SK-N-SH (cell line): ENCODE measurements at regions not wholly inside any gene's neighbourhood (a gene's known extent, or its start where the extent isn't known, plus 50 kb on each side); places are given as distances from the start of the nearest gene placed in this dataset.

ENCODE experiments used
- CTCF ChIA-PET: fragments of 300-600, 350-600 bp; formaldehyde crosslinking; extraction: SDS; loops from one replicate; lab custom pipeline; 2021; lab: Yijun Ruan, JAX
- POLR2A ChIA-PET: fragments of 350-600 bp; sonication (Branson Sonifier 250); formaldehyde crosslinking; extraction: SDS; loops from one replicate; lab custom pipeline; 2020; ENCODE audit warnings: antibody characterized with exemption, inconsistent platforms; lab: Yijun Ruan, JAX
- DNase-seq: peaks from one replicate; pipeline ENCODE4 v3.0.0; 2012
- H2AFZ ChIP-seq: fragments of 200-600 bp; sonication (generic); 2 replicates; pipeline ENCODE4 v1.8.1; 2016; ENCODE audit warnings: antibody characterized with exemption, mild to moderate bottlenecking, low read depth
- H3F3A ChIP-seq: fragments of 200-600 bp; sonication (generic); replicated peaks from 2 replicates; pipeline ENCODE3; 2016; ENCODE audit warnings: antibody characterized with exemption, mild to moderate bottlenecking; ENCODE audit not compliant: insufficient read depth
- H3K27ac ChIP-seq, 2 experiments: fragments of 200-500 bp in 1 of 2; fragments of 200-600 bp in 1 of 2; sonication (Bioruptor generic) in 1 of 2; sonication (generic), shearing (Covaris generic) in 1 of 2; 2 replicates each; pipeline versions ENCODE4 v1.5.1 to v1.6.1; 2014 to 2016; ENCODE audit warnings: low read depth in 2 of 2, inconsistent platforms in 1 of 2, low read length in 1 of 2, mild to moderate bottlenecking in 1 of 2, mixed read lengths in 1 of 2
- H3K27me3 ChIP-seq: fragments of 200-600 bp; sonication (generic), shearing (Covaris generic); 2 replicates; pipeline ENCODE4 v1.6.1; 2016; ENCODE audit warnings: mixed run types; ENCODE audit not compliant: insufficient read depth
- H3K36me3 ChIP-seq, 2 experiments: fragments of 200-500 bp in 1 of 2; fragments of 200-600 bp in 1 of 2; sonication (Bioruptor generic) in 1 of 2; sonication (generic) in 1 of 2; replicated peaks in 1 of 2; 2 replicates each; pipeline versions ENCODE3 to v1.5.1; 2014 to 2016; ENCODE audit warnings: low read length in 1 of 2, mild to moderate bottlenecking in 1 of 2; ENCODE audit not compliant: insufficient read depth in 2 of 2, control insufficient read depth in 1 of 2
- H3K4me1 ChIP-seq, 2 experiments: fragments of 200-500 bp in 1 of 2; fragments of 200-600 bp in 1 of 2; sonication (Bioruptor generic) in 1 of 2; sonication (generic), shearing (Covaris generic) in 1 of 2; 2 replicates each; pipeline versions ENCODE4 v1.5.1 to v1.6.1; 2014 to 2016; ENCODE audit warnings: low read depth in 1 of 2, low read length in 1 of 2, mixed run types in 1 of 2; ENCODE audit not compliant: insufficient read depth in 2 of 2, control insufficient read depth in 1 of 2
- H3K4me2 ChIP-seq: fragments of 200-600 bp; sonication (generic), shearing (Covaris generic); 2 replicates; pipeline ENCODE4 v1.6.1; 2017; ENCODE audit warnings: mixed run types
- H3K4me3 ChIP-seq, 2 experiments: fragments of 200-500 bp in 1 of 2; fragments of 200-600 bp in 1 of 2; sonication (Bioruptor generic) in 1 of 2; sonication (generic), shearing (Covaris generic) in 1 of 2; 2 replicates each; pipeline versions ENCODE4 v1.5.1 to v1.8.1; 2014 to 2016; ENCODE audit warnings: low read depth in 2 of 2, inconsistent platforms in 1 of 2, low read length in 1 of 2, mild to moderate bottlenecking in 1 of 2, mixed read lengths in 1 of 2, moderate library complexity in 1 of 2
- H3K79me2 ChIP-seq: fragments of 200-600 bp; sonication (generic); 2 replicates; pipeline ENCODE4 v1.8.1; 2017; ENCODE audit warnings: mild to moderate bottlenecking; ENCODE audit not compliant: insufficient read depth
- H3K9ac ChIP-seq: fragments of 200-600 bp; sonication (generic); 2 replicates; pipeline ENCODE4 v1.6.1; 2017; ENCODE audit warnings: mixed run types
- H3K9me2 ChIP-seq: fragments of 200-600 bp; sonication (generic); 2 replicates; pipeline ENCODE4 v1.6.1; 2017; ENCODE audit warnings: mixed run types
- H3K9me3 ChIP-seq: fragments of 200-600 bp; sonication (generic); 2 replicates; pipeline ENCODE4 v1.6.1; 2017; ENCODE audit warnings: mixed run types, mild to moderate bottlenecking, moderate library complexity
- H4K20me1 ChIP-seq: fragments of 200-600 bp; sonication (generic); 2 replicates; pipeline ENCODE4 v1.6.1; 2017; ENCODE audit warnings: mild to moderate bottlenecking, mixed run types; ENCODE audit not compliant: insufficient read depth
- CHD2 ChIP-seq: fragments of 150-350 bp; IDR thresholded peaks from 2 replicates; pipeline ENCODE4 v1.6.1; 2018; ENCODE audit warnings: low read length; ENCODE audit not compliant: partially characterized antibody
- EP300 ChIP-seq, 2 experiments: IDR thresholded peaks; 2 replicates each; pipeline versions ENCODE4 v1.4.0 to v1.6.1; 2012; ENCODE audit warnings: borderline replicate concordance in 1 of 2, low read depth in 1 of 2, low read length in 1 of 2
- FOXM1 ChIP-seq: IDR thresholded peaks from 2 replicates; pipeline ENCODE4 v1.4.0; 2012; ENCODE audit warnings: low read depth, mild to moderate bottlenecking
- GATA2 ChIP-seq: sonication (generic); formaldehyde crosslinking; IDR thresholded peaks from 2 replicates; pipeline ENCODE4 v1.5.0; 2020; ENCODE audit warnings: mild to moderate bottlenecking, missing genetic modification reagents
- JUND ChIP-seq: IDR thresholded peaks from 2 replicates; pipeline ENCODE4 v1.4.0; 2012
- MXI1 ChIP-seq: IDR thresholded peaks from 2 replicates; pipeline ENCODE4 v1.6.1; 2012; ENCODE audit warnings: mild to moderate bottlenecking, low read depth, low read length, improper control_type of control experiment
- RAD21 ChIP-seq: IDR thresholded peaks from 2 replicates; pipeline ENCODE4 v1.6.1; 2012; ENCODE audit warnings: mild to moderate bottlenecking, low read length
- RCOR1 ChIP-seq: fragments of 150-350 bp; IDR thresholded peaks from 2 replicates; pipeline ENCODE4 v1.6.1; 2017; ENCODE audit warnings: antibody characterized with exemption, low read length
- RXRA ChIP-seq: IDR thresholded peaks from 2 replicates; pipeline ENCODE4 v1.4.0; 2012; ENCODE audit warnings: low read depth, mild to moderate bottlenecking, borderline replicate concordance
- SIN3A ChIP-seq: IDR thresholded peaks from 2 replicates; pipeline ENCODE4 v1.6.1; 2012; ENCODE audit warnings: low read depth, mild to moderate bottlenecking, low read length, moderate library complexity, borderline replicate concordance
- SMC3 ChIP-seq: IDR thresholded peaks from 2 replicates; pipeline ENCODE4 v1.6.1; 2012; ENCODE audit warnings: low read depth, low read length, improper control_type of control experiment
- TAF1 ChIP-seq: IDR thresholded peaks from 2 replicates; pipeline ENCODE4 v1.6.1; 2012; ENCODE audit warnings: low read depth, mild to moderate bottlenecking, low read length, moderate library complexity, borderline replicate concordance
- TEAD4 ChIP-seq: IDR thresholded peaks from 2 replicates; pipeline ENCODE4 v1.4.0; 2012; ENCODE audit warnings: mild to moderate bottlenecking, borderline replicate concordance; ENCODE audit not compliant: insufficient read depth
- WGBS: methylation state at CpG from one replicate; pipeline ENCODE4 v1.1.6; 2017; ENCODE audit warnings: low lambda C conversion rate; 5-methylcytosine and 5-hydroxymethylcytosine counted together
- TF ChIP-seq, protein P1 (sequence below): fragments of 150-350 bp; IDR thresholded peaks from 2 replicates; pipeline ENCODE4 v1.6.1; 2017; ENCODE audit warnings: antibody characterized with exemption, low read length, low read depth, borderline replicate concordance
- TF ChIP-seq, protein P2 (sequence below): IDR thresholded peaks from 2 replicates; pipeline ENCODE4 v1.4.0; 2012; ENCODE audit warnings: low read depth, borderline replicate concordance
- TF ChIP-seq, protein P3 (sequence below): fragments of 200-600 bp; sonication (generic); IDR thresholded peaks from 2 replicates; pipeline ENCODE4 v1.6.1; 2017; ENCODE audit warnings: antibody characterized with exemption, mild to moderate bottlenecking, moderate library complexity
- TF ChIP-seq, protein P4 (sequence below): IDR thresholded peaks from 2 replicates; pipeline ENCODE4 v1.6.1; 2012; ENCODE audit warnings: mild to moderate bottlenecking, low read depth, low read length, moderate library complexity

DNA sequence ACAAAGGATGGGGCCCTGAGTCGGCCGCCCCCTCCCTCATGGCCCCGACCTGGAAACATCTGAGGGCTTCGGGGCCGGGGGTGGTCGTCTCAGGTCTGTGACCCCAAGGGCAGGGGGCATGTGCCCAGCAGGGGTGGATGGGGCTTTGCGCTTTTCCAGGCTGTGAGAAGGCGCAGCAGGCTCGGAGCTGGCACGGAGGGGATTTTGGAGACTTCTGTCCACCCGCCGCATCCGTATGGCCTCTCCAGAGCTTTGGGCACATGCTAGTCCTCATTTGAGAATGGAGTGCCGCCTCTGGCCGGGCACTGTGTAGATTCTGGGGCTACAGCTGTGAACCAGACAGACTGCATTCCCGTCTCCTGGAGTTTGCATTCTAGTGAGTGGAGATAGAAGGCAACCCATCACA is 66.1 kb upstream of the WNT4 start:
- CTCF ChIA-PET, result interaction anchor here (1.5 kb wide), 1 partner anchor 78 kb away, joined by 3 read pairs; no protein-coding TSS in a partner anchor

More for the DNA sequence above, 66.1 kb upstream of the WNT4 start:
- TF ChIP-seq RXRA (no peak), TEAD4 (no peak), JUND (no peak), FOXM1 (no peak), CHD2 (no peak), MXI1 (no peak), EP300 (IDR thresholded peaks at IDR 0.05; ENCODE audit: borderline replicate concordance in 1 of 2, low read depth in 1 of 2, low read length in 1 of 2) (no peak), SIN3A (no peak), TAF1 (no peak), RAD21 (no peak), RCOR1 (no peak), GATA2 (CRISPR knock-in tag) (no peak), SMC3 (no peak)
- TF ChIP-seq, protein P1, sequence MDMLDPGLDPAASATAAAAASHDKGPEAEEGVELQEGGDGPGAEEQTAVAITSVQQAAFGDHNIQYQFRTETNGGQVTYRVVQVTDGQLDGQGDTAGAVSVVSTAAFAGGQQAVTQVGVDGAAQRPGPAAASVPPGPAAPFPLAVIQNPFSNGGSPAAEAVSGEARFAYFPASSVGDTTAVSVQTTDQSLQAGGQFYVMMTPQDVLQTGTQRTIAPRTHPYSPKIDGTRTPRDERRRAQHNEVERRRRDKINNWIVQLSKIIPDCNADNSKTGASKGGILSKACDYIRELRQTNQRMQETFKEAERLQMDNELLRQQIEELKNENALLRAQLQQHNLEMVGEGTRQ, result no peak
- TF ChIP-seq, protein P2, sequence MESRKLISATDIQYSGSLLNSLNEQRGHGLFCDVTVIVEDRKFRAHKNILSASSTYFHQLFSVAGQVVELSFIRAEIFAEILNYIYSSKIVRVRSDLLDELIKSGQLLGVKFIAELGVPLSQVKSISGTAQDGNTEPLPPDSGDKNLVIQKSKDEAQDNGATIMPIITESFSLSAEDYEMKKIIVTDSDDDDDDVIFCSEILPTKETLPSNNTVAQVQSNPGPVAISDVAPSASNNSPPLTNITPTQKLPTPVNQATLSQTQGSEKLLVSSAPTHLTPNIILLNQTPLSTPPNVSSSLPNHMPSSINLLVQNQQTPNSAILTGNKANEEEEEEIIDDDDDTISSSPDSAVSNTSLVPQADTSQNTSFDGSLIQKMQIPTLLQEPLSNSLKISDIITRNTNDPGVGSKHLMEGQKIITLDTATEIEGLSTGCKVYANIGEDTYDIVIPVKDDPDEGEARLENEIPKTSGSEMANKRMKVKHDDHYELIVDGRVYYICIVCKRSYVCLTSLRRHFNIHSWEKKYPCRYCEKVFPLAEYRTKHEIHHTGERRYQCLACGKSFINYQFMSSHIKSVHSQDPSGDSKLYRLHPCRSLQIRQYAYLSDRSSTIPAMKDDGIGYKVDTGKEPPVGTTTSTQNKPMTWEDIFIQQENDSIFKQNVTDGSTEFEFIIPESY, result no peak
- TF ChIP-seq, protein P3, sequence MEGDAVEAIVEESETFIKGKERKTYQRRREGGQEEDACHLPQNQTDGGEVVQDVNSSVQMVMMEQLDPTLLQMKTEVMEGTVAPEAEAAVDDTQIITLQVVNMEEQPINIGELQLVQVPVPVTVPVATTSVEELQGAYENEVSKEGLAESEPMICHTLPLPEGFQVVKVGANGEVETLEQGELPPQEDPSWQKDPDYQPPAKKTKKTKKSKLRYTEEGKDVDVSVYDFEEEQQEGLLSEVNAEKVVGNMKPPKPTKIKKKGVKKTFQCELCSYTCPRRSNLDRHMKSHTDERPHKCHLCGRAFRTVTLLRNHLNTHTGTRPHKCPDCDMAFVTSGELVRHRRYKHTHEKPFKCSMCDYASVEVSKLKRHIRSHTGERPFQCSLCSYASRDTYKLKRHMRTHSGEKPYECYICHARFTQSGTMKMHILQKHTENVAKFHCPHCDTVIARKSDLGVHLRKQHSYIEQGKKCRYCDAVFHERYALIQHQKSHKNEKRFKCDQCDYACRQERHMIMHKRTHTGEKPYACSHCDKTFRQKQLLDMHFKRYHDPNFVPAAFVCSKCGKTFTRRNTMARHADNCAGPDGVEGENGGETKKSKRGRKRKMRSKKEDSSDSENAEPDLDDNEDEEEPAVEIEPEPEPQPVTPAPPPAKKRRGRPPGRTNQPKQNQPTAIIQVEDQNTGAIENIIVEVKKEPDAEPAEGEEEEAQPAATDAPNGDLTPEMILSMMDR, result no peak
- TF ChIP-seq, protein P4, sequence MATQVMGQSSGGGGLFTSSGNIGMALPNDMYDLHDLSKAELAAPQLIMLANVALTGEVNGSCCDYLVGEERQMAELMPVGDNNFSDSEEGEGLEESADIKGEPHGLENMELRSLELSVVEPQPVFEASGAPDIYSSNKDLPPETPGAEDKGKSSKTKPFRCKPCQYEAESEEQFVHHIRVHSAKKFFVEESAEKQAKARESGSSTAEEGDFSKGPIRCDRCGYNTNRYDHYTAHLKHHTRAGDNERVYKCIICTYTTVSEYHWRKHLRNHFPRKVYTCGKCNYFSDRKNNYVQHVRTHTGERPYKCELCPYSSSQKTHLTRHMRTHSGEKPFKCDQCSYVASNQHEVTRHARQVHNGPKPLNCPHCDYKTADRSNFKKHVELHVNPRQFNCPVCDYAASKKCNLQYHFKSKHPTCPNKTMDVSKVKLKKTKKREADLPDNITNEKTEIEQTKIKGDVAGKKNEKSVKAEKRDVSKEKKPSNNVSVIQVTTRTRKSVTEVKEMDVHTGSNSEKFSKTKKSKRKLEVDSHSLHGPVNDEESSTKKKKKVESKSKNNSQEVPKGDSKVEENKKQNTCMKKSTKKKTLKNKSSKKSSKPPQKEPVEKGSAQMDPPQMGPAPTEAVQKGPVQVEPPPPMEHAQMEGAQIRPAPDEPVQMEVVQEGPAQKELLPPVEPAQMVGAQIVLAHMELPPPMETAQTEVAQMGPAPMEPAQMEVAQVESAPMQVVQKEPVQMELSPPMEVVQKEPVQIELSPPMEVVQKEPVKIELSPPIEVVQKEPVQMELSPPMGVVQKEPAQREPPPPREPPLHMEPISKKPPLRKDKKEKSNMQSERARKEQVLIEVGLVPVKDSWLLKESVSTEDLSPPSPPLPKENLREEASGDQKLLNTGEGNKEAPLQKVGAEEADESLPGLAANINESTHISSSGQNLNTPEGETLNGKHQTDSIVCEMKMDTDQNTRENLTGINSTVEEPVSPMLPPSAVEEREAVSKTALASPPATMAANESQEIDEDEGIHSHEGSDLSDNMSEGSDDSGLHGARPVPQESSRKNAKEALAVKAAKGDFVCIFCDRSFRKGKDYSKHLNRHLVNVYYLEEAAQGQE, result no peak
- H3K27me3 ChIP-seq, result peaks cover 47% of the 10 kb centered on the region
- no peak overlapping the region for H2AFZ ChIP-seq
- no peaks in the 10 kb centered on the region for H3K9me2 ChIP-seq
- peaks cover 0 to 12% of the 10 kb centered on the region in 2 experiments; a peak in 1 of 4 replicates for H3K4me1 ChIP-seq
- no peaks in the 10 kb centered on the region for H3K9me3 ChIP-seq
- H3K4me3 ChIP-seq, result no peak overlapping the region
- 48% methylated on average over 2 of the region's 16 CpGs for WGBS
- no peak overlapping the region for H3K27ac ChIP-seq
- no peaks in the 10 kb centered on the region for H3K79me2 ChIP-seq
- no peak for DNase-seq
- no peaks in the 10 kb centered on the region for H4K20me1 ChIP-seq
- POLR2A ChIA-PET, result no interaction called here
- no peak overlapping the region for H3K4me2 ChIP-seq
- no peaks in the 10 kb centered on the region for H3F3A ChIP-seq
- H3K9ac ChIP-seq, result no peak overlapping the region
- H3K36me3 ChIP-seq, result no peaks in the 10 kb centered on the region
